Epithelial cell of proximal tubule (primary cell): ENCODE measurements at regions not wholly inside any gene's neighbourhood (a gene's known extent, or its start where the extent isn't known, plus 50 kb on each side); places are given as distances from the start of the nearest gene placed in this dataset.

ENCODE experiments used
- DNase-seq: peaks from one replicate; pipeline ENCODE4 v3.0.0-alpha.2; 2011; ENCODE audit warnings: low read depth
- H3K4me3 ChIP-seq: 2 replicates; pipeline ENCODE4 v1.5.1; 2011; ENCODE audit warnings: low read depth, mild to moderate bottlenecking, low read length
- CTCF ChIP-seq: conservative IDR thresholded peaks from 2 replicates; pipeline ENCODE4 v1.5.1; 2012; ENCODE audit warnings: low read depth, mild to moderate bottlenecking, low read length

- no peak overlapping the region for H3K4me3 ChIP-seq
- no peak for TF ChIP-seq CTCF
Measured at GRCh38 chr12:17064834-17065233, 458.9 kb upstream of the LMO3 start.

DNA sequence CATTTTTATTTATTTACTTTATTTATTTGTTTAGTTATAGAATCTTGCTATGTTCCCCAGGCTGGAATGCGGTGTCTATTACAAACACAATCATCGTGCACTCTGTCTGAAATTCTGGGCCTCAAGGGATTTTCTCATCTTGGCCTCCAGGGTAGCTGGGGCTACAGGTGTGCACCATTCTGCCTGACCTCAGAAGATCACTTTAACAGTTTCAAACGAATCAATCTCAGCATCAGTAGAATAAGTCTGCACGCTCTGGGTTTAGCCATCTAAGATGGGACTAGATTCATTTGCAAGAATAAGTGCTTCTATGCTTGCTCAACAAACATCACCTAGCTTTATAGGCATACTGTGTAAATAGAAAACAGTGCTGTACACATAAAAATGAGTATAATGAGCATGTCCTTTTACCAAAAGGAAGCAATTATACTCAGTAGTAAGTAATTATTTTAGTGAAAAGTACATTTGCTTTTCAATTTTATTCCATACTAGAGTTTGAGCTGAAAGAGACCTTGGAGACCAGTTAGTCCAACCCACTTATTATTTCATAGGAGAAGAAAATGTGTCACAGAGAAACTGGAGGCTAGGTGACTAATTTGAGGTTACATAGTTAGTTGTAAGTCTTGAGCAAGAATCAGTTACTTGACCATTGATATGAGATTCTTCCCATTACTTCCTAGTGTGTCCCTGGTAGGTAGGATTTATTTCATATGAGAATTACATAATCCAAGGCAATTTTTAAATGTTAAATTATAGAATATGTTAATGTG lies 456.5 kb upstream of the LMO3 start:
- TF ChIP-seq CTCF: no peak
- peak; percentile 40 for DNase-seq
- no peak overlapping the region for H3K4me3 ChIP-seq

More at GRCh38 chr12:17064834-17065233, 458.9 kb upstream of the LMO3 start:
- DNase-seq: no peak

DNA sequence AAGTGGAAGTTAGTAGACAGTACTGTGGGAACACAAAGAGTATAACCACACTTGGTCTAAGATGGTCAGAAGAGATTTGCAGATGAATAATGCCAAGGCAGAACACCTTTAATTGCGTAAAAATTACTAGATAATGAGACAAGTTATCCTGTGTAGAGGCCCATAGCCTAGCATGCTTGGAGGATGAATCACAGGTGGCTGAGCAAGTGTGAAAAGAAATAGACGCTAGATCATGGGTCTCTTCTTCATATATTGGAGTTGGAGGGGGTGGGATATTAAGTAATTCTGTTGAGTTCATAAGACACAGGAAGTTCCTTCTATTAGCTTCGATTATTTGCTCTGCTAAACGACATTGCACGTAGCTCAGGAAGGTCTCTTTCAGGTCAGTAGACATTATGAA lies 454.3 kb upstream of the LMO3 start:
- TF ChIP-seq CTCF: no peak
- no peak overlapping the region for H3K4me3 ChIP-seq
- peak; percentile 77 for DNase-seq

- DNase-seq: no peak
- TF ChIP-seq CTCF: no peak
- H3K4me3 ChIP-seq: no peak overlapping the region
Measured at GRCh38 chr12:17056546-17056945, 450.6 kb upstream of the LMO3 start.

GRCh38 chr12:17038923-17039322 lies 433.0 kb upstream of the LMO3 start:
- no peak overlapping the region for H3K4me3 ChIP-seq
- DNase-seq: no peak
- no peak for TF ChIP-seq CTCF

GRCh38 chr12:17035372-17035771 lies 429.4 kb upstream of the LMO3 start:
- TF ChIP-seq CTCF: no peak

DNA sequence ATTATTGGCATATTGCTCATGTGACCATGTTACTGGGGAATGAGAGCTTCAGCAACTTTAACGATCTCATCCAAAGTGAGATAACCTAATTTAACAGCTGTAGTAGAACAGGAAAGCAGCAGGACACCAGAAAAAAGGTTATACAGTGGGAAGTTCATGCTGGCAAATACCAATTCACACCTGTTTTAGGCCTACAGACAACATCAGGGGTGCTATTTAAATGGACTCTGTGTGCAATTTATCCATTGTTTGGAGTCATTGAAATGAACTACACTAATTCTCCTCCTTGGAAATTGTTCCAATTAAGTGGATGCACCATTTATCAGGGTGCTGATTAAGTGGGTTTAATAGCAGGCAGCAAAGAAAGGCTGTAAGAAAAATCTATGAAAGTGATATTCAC lies 424.4 kb upstream of the LMO3 start:
- TF ChIP-seq CTCF: no peak
- no peak for DNase-seq
- no peak overlapping the region for H3K4me3 ChIP-seq

More at GRCh38 chr12:17035372-17035771, 429.4 kb upstream of the LMO3 start:
- DNase-seq: no peak
- H3K4me3 ChIP-seq: no peak overlapping the region
